ENCODE measurements at regions not wholly inside any gene's neighbourhood (a gene's known extent, or its start where the extent isn't known, plus 50 kb on each side); places are given as distances from the start of the nearest gene placed in this dataset.

- TF ChIP-seq EP300 (IDR thresholded peaks at IDR 0.05) (no peak), CTCF (IDR thresholded peaks at IDR 0.05) (no peak), POLR2AphosphoS5 (IDR thresholded peaks at IDR 0.05) (no peak), POLR2A (IDR thresholded peaks at IDR 0.05) (no peak)
Observed at GRCh38 chr5:85428426-85428934, 1043.8 kb upstream of the EDIL3 start.

All from upper lobe of left lung (tissue), 4 donors.